AG10803 (cell line): ENCODE measurements at regions not wholly inside any gene's neighbourhood (a gene's known extent, or its start where the extent isn't known, plus 50 kb on each side); places are given as distances from the start of the nearest gene placed in this dataset.

ENCODE experiments used
- DNase-seq: peaks from one replicate; pipeline ENCODE4 v3.0.0; 2010; ENCODE audit warnings: low read depth
- H3K4me3 ChIP-seq: 2 replicates; pipeline ENCODE4 v1.5.1; 2011; ENCODE audit warnings: mild to moderate bottlenecking, low read length, control low read depth
- TF ChIP-seq, protein P1 (sequence below): conservative IDR thresholded peaks from 2 replicates; pipeline ENCODE4 v1.5.1; 2011; ENCODE audit warnings: mild to moderate bottlenecking, low read length, control low read depth, inconsistent platforms

- no peak for DNase-seq
- no peak overlapping the region for H3K4me3 ChIP-seq
Observed at GRCh38 chr1:237953238-237953637, 62.5 kb upstream of the ZP4 start.

More at GRCh38 chr1:237953238-237953637, 62.5 kb upstream of the ZP4 start:
- TF ChIP-seq, protein P1, sequence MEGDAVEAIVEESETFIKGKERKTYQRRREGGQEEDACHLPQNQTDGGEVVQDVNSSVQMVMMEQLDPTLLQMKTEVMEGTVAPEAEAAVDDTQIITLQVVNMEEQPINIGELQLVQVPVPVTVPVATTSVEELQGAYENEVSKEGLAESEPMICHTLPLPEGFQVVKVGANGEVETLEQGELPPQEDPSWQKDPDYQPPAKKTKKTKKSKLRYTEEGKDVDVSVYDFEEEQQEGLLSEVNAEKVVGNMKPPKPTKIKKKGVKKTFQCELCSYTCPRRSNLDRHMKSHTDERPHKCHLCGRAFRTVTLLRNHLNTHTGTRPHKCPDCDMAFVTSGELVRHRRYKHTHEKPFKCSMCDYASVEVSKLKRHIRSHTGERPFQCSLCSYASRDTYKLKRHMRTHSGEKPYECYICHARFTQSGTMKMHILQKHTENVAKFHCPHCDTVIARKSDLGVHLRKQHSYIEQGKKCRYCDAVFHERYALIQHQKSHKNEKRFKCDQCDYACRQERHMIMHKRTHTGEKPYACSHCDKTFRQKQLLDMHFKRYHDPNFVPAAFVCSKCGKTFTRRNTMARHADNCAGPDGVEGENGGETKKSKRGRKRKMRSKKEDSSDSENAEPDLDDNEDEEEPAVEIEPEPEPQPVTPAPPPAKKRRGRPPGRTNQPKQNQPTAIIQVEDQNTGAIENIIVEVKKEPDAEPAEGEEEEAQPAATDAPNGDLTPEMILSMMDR: no peak
